HG03066 (cell line): ENCODE measurements at regions not wholly inside any gene's neighbourhood (a gene's known extent, or its start where the extent isn't known, plus 50 kb on each side); places are given as distances from the start of the nearest gene placed in this dataset.

Source experiments
- ATAC-seq: cut with Tn5 transposase; IDR thresholded peaks from one replicate; pipeline ENCODE4 v1.9.1; 2021; ENCODE audit warnings: low read depth; ENCODE audit not compliant: unreplicated experiment

DNA sequence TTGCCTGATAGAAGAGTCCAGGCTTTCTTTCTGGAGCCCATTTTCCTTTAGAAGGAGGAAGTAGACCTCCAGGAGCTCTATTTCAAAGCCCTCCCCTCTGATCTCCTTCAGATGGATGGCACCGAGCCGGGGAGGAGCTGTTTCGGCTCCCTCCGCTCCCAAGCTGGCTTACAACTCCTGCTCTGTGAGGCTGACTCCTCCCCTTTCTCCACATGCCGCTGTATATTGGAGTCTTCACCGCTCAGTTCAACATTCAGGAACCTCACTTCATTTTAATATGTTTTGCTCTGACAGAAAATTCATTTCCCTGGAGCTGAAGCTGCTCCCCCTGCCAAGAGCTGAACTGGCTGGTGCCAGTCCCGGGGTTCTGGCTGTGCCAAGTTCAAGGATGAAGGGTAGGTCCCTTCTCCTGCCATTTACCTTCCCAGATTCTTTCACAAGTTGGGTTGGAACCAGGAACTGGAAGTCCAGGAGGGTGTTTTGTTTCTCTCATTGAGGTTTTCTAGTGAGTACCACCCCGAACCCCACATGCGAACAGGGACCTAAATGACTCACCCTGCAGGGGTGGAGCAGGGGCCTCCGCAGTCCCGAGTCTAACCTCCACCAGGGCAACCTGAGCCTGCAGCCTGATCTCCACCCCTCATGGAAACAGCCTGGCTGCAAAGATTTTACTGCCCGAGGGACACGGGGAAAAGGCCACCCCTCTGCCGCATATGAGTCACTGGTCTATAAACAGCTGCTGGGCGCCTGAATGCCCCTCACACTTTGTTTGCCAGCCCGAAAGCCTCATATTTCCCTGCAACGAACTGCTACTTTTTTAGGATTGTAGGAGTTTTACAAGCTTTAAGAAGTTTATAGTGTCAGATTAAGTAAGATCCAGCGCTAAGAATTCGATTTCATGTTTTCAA, 68.6 kb upstream of the FOXA2 start:
- ATAC-seq = no peak

GRCh38 chr20:22653658-22654642, 69.6 kb upstream of the FOXA2 start:
- no peak for ATAC-seq

DNA sequence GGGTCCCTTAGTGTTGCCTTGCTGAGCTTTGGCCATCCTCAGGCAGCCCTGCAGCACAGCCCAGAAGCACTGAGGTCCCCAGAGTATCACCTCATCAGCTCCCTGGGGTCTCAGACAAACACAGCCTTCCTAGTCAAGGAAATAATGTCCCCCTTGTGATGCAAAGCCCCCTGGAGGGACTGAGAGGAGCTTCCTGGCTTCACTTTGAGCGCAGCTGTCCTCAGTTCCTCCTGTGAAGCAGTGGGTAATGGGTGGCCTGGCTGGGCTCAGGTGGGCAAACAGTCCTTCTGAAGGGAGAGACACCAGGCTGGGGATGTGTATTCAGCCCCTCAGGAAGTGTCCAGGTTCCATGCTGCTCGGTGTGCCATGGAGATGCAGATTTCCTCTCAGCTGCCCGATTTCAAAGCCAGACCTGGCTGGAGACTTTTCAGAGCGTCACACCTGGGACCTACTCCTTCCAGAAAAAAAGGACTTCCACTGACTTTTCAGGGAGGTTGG, 79.2 kb upstream of the FOXA2 start:
- ATAC-seq = no peak

DNA sequence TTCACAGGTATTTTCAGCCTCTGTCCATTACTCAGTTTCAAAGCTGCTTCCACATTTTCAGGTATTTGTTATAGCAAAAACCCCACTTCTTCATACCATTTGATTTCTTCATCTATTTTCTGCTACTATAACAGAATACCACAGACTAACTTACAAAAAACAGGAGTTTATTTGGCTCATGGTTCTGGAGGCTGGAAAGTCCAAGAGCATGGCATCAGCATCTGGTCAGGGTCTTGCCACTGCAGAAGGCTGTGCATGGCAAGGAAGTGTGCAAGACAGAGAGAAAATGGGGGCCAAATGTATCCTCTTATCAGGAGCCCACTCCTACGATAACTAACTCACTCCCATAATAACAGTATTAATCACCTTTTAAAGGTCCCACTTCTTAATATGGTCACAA, 82.8 kb upstream of the FOXA2 start:
- ATAC-seq = no peak

GRCh38 chr20:22672191-22672590, 87.8 kb upstream of the FOXA2 start:
- no peak for ATAC-seq

DNA sequence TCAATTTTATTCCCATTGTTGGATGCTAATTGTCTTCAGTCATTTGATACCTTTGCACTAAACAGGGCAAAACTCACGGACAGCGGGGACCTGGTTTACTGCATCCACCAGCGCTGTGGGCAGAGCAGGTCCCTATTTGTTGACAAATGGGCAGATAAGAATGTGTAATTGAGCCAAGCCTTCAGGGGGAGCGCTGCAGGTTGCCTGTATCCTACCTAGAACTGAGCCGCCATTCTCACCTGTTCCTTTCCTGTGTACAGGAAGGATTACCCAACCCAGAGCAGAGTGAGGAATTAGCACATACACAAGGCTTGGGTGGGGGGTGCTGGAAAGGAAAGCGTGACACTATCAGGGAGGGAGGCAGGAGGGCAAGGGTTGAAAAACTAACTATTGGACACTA, 89.1 kb upstream of the FOXA2 start:
- no peak for ATAC-seq

DNA sequence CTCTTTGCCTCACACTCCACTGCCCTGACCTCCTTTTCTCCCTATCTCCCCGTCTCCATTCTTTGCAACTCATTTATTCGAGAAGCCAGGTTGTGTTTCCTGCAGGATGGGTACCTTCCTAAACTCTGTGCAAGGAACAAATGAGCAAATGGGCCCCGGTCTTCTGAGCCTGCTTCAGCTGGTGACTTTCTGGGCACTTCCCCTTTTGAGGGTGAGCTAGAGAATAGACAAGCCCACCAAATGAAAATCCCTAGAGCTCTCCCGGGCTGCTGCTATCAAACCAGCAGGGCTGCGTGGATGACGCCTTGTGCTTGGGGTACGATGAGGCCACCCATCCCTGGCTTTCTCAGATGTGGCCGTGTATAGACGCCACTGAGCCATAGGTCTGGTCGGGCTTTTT, 91.0 kb upstream of the FOXA2 start:
- ATAC-seq = no peak

GRCh38 chr20:22678678-22679077, 94.3 kb upstream of the FOXA2 start:
- ATAC-seq = no peak

DNA sequence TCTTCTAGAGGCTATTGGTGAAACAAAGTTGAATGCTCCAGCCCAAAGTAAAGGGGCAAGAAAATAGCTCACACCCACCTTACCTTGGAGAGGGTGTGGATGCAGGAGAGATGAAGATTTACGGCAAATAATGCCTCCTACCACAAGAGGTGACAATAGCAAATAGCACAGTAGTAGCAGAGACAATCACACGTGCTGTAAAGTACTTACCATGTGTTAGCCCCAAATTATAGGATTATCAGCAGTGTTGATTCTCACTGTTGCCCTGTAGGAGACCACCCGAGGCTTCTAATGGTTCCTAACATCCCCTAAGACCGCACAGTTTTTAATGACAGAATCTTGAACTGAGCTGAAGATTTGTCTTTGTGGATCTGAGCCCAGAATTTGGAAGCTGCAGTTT, 94.8 kb upstream of the FOXA2 start:
- no peak for ATAC-seq

DNA sequence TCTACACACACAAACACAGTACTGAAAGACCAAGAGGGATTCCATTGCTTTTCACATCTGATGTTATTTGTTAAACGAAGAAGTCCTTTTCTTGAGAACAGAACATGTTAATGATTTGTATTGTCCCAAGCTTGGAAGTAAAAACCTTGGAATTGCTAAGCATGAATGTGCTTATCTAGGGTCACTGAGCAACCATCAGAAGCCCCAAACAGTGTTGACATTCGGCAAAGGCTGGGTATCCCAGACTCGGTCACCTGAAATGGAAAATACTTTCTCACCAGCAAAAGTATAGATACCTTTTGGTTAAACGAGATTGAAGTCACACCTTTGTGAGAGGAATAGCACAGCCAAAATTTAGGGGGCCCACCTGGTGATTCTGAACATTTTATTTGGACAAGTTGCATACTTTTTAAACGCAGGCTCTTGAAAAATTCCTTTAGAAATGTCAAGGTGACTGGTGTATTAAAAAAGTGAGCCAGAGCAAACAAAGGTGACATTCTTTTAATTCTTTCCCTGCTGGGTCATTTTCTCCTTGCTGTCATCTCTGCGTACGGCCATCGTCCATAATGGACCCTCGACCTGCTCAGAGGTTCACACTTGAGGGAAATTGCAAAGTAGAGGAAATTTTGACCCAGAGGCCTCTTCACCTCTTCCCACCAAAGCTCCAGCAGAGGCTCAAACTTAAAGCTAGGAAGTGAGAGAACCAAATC, 95.8 kb upstream of the FOXA2 start:
- no peak for ATAC-seq

DNA sequence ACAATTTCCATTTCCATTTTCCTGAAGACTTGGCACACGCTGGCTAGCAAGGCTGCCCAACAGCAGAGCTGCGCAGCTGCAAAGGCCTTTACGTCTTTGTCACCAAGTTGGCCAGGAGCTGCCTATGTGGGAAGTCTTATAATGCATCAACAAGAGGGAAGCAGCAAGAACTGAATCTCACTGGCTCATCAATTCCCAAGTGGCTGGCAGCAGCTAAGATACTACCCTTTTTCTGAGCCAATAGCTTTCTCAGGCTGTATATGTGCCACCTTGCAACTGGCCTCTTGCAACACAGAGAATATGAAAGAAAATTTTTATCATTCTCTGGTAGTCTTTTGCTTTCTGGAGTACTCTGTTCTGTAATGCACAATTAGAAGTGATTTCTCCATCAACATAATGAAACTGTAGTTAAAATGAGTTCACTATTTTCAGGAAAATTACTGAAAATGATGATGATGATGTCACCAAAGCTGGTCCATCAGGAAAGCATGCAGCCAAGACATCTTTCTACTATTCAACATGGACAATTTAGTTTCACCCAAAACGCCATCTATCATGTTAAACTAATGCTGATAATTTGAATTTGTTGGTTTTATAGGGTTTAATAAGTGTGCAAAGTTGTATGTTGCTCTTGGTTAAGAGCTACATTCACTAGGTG, 97.3 kb upstream of the FOXA2 start:
- no peak for ATAC-seq

- no peak for ATAC-seq
Observed at GRCh38 chr20:22682381-22682780, 98.0 kb upstream of the FOXA2 start.

GRCh38 chr20:22684072-22684762, 99.8 kb upstream of the FOXA2 start:
- ATAC-seq = peak; percentile 70

GRCh38 chr20:22684763-22685443, 100.5 kb upstream of the FOXA2 start:
- no peak for ATAC-seq

- no peak for ATAC-seq
Observed at GRCh38 chr20:22686097-22686496, 101.7 kb upstream of the FOXA2 start.

DNA sequence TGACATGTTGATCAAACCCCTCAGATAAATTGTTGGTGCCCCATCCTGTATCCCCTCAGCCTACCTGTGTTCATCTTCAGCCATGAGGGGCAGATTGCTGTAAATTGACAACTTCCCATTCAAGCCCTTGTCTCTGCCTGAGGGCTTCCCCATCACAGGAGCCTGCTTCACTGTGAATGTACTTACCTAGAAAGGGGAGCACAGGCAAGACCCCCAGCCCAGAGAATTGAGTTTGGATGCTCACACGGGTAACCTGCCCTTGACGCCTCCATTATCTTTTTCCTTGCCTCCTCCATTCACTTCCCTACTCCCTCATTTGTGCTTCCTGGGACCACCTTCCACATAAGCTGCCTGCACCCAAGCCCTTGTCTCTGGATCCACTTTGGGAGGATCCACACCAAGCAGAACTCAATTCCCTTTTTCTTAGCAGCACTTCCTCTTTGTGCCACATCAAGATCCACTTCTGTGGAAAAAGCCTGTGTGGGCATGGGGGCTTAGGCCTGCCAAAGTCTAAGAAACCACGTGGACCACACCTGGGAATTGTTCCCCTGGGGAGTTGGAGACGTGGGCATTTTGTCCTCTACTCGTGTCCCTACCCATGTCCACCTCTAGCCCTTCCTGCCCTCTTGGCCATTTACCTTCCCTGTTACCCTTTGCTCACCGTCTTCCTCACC, 103.4 kb upstream of the FOXA2 start:
- no peak for ATAC-seq

DNA sequence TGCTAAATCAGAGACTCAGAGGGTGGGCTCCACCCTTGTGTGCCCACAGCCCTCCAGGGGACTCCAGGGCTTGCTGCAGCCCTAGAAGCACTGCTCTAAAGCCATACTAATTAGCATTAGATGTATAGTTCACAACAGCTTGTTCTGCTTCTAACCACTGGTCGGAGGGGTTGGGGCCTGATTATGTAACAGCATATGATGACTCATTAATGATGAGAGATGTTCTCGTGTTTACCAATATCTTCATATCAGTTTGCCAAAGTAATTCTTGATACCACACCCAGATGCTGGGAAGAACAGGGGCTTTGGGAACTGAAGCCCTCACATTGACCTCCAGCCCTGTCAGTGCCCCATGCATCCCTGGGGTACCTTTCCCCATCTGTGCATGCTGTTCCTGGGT, 104.1 kb upstream of the FOXA2 start:
- no peak for ATAC-seq

DNA sequence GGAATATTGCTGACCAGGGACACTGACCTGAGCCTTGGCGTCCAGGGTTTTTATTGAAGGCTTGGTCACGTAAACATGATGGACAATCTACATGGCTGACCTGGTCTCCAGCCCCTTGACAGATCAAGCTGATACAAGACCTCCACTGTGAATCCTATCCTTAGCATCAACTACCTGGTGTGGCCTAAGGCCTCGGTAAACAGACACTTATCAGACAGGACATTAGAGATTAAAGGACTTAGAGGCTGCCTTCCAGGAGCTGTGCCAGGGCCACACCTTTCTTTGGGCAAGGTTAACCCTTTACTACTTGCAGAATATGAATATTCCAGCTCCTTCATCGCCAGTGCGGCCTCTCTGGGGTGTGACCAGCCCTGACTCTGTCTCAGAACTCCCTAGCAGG, 104.9 kb upstream of the FOXA2 start:
- ATAC-seq = no peak
